ENCODE measurements at regions not wholly inside any gene's neighbourhood (a gene's known extent, or its start where the extent isn't known, plus 50 kb on each side); places are given as distances from the start of the nearest gene placed in this dataset.

DNA sequence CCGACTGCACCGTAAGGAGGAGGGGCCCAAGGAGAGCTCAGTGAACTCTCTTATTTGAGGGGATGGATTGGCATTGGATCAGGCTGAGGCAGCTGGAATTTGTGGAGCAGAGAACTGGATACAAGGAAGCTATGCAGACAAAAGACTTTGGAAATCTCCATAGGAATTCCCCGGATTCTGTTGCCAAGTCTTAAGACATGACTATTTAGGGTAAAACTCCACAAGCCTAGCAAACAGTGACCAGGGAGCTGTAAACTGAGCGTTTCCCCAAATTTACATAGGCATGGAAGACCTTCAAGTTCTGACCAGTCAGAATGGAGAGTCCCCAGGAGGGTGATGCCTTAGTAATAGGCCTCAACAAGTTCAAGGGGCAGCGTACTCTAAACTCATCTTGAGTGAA, 82.5 kb upstream of the PCBD1 start:
- H3K79me2 ChIP-seq (ENCODE audit: low read depth) = no peaks in the 10 kb centered on the region
- DNase-seq (ENCODE audit: low spot score) = peak; percentile 56
- H3K27ac ChIP-seq = no peak overlapping the region
- Mint-ChIP-seq H3K4me1 (peaks cover 50% of the 10 kb centered on the region), H3K4me3 (peak overlapping the region; percentile 9), H3K27ac (no peak overlapping the region), H3K9me3 (peaks cover 16% of the 10 kb centered on the region), H3K36me3 (no peaks in the 10 kb centered on the region), H3K27me3 (ENCODE audit: insufficient read depth, low read depth) (peaks cover 13% of the 10 kb centered on the region)
- H4K20me1 ChIP-seq (ENCODE audit: low read depth) = peaks cover 20% of the 10 kb centered on the region
- no peak overlapping the region for H2AFZ ChIP-seq (replicated peaks)
- peaks cover 16% of the 10 kb centered on the region for H3K27me3 ChIP-seq
- H3K9ac ChIP-seq = no peak overlapping the region
- H3K4me2 ChIP-seq = no peak overlapping the region
- peaks cover 12% of the 10 kb centered on the region for H3K9me3 ChIP-seq (ENCODE audit: low read depth)
- H3K4me1 ChIP-seq = peaks cover 40% of the 10 kb centered on the region
- H3F3A ChIP-seq (ENCODE audit: low read depth) = peaks cover 13% of the 10 kb centered on the region
- TF ChIP-seq EZH2phosphoT487 (IDR thresholded peaks at IDR 0.05) = no peak
- TF ChIP-seq EZH2 (IDR thresholded peaks at IDR 0.05) = no peak
- TF ChIP-seq CTCF (IDR thresholded peaks at IDR 0.05) = no peak
- peaks cover 12% of the 10 kb centered on the region for H3K36me3 ChIP-seq
- no peak overlapping the region for H3K4me3 ChIP-seq

DNA sequence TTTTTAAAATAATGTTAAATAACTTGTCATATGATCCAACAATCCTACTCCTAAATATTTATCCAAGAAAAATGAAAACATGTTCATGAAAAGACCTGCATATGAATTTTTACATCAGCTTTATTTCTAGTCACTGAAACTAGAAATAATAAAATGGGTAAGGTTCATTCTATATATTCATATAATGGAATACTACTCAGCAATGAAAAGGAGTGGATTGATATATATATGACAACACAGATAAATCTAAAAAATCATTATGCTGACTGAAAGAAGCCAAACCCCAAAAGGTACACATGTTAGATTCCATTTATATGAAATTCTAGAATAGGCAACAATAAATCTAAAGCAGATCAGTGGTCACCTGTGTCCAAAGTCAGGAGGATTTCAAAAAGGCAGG, 84.9 kb upstream of the PCBD1 start:
- no peak for TF ChIP-seq EZH2 (IDR thresholded peaks at IDR 0.05)
- no peak overlapping the region for H3K4me3 Mint-ChIP-seq

DNA sequence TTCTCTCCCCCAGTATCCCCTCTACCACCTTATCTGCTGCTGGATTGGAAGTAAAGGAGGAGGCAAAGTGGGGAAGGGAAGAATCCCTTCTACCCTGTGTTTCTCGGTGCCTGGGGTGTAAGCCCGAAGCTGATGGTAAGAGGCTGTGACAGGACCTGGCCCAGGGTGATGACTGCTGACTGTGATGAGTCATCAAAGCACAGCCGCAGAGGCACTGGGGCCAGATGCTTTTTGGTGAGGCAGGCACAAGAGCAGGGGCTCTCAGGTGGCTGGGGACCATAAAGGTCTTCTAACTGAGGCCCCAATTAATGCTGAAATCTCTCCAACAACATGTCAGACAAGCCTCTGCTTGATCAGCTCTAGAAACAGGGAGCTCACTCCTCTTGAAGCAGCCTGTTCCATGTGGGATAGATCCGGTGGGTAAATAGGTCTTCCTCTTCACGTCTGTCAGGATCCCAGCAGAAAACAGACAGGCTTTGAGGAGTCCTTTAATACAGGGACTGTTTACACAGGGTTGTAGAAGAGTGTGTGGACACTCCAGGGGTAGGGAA, 86.1 kb upstream of the PCBD1 start:
- Histone ChIP-seq H3K27me3 (no peaks in the 10 kb centered on the region), H3K9me3 (ENCODE audit: low read depth) (peaks cover 12% of the 10 kb centered on the region), H3K79me2 (ENCODE audit: low read depth) (no peaks in the 10 kb centered on the region), H2AFZ (replicated peaks) (no peak overlapping the region), H3K36me3 (peaks cover 12% of the 10 kb centered on the region), H3K4me1 (peaks cover 15% of the 10 kb centered on the region), H3K4me2 (no peak overlapping the region), H3K27ac (no peak overlapping the region), H3K9ac (no peak overlapping the region), H3K4me3 (no peak overlapping the region), H3F3A (ENCODE audit: low read depth) (peaks cover 5% of the 10 kb centered on the region), H4K20me1 (ENCODE audit: low read depth) (no peaks in the 10 kb centered on the region)
- Mint-ChIP-seq H3K4me3 (no peak overlapping the region), H3K9me3 (peaks cover 17% of the 10 kb centered on the region), H3K36me3 (no peaks in the 10 kb centered on the region), H3K27ac (no peak overlapping the region), H3K27me3 (ENCODE audit: insufficient read depth, low read depth) (peaks cover 15% of the 10 kb centered on the region), H3K4me1 (peaks cover 30% of the 10 kb centered on the region)
- no peak for TF ChIP-seq CTCF (IDR thresholded peaks at IDR 0.05)
- no peak for TF ChIP-seq EZH2phosphoT487 (IDR thresholded peaks at IDR 0.05)
- no peak for TF ChIP-seq EZH2 (IDR thresholded peaks at IDR 0.05)
- no peak for DNase-seq (ENCODE audit: low spot score)

More for the DNA sequence above, 84.9 kb upstream of the PCBD1 start:
- Histone ChIP-seq H3K27me3 (no peaks in the 10 kb centered on the region), H3K79me2 (ENCODE audit: low read depth) (no peaks in the 10 kb centered on the region), H2AFZ (replicated peaks) (no peak overlapping the region), H4K20me1 (ENCODE audit: low read depth) (peaks cover 7% of the 10 kb centered on the region), H3K27ac (no peak overlapping the region), H3K4me3 (no peak overlapping the region), H3K9ac (no peak overlapping the region), H3K4me2 (no peak overlapping the region), H3F3A (ENCODE audit: low read depth) (peaks cover 5% of the 10 kb centered on the region), H3K4me1 (peaks cover 26% of the 10 kb centered on the region), H3K9me3 (ENCODE audit: low read depth) (peaks cover 12% of the 10 kb centered on the region), H3K36me3 (peaks cover 12% of the 10 kb centered on the region)
- no peak for DNase-seq (ENCODE audit: low spot score)
- H3K36me3 Mint-ChIP-seq = no peaks in the 10 kb centered on the region
- peaks cover 12% of the 10 kb centered on the region for H3K27me3 Mint-ChIP-seq (ENCODE audit: insufficient read depth, low read depth)
- H3K27ac Mint-ChIP-seq = no peak overlapping the region
- H3K9me3 Mint-ChIP-seq = peaks cover 19% of the 10 kb centered on the region
- H3K4me1 Mint-ChIP-seq = peaks cover 34% of the 10 kb centered on the region

DNA sequence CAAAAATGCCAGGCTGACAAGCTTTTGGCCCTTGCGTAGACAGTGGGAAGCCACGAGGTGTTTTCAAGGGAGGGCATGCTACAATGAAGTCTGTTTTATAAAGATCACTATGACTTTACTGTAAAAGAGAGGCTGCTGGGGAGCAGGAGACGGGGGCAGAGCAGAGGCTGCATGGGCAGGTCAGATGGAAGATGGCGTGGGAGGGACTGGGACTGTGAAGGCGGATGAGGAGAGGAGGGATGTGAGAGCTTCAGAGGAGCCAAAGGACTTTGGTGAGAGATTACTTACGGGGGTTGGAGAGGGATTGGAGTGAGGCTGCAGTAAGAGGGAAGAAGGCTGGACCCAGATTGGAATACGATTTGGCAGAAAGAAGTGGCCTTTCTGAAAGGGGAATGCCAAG, 86.6 kb upstream of the PCBD1 start:
- peaks cover 12% of the 10 kb centered on the region for H3K9me3 ChIP-seq (ENCODE audit: low read depth)
- H3K4me1 ChIP-seq = peaks cover 12% of the 10 kb centered on the region
- no peak overlapping the region for H3K4me3 ChIP-seq
- peaks cover 17% of the 10 kb centered on the region for H3K27me3 Mint-ChIP-seq (ENCODE audit: insufficient read depth, low read depth)
- H3K36me3 ChIP-seq = peaks cover 12% of the 10 kb centered on the region
- no peak overlapping the region for H3K27ac Mint-ChIP-seq
- H3K4me1 Mint-ChIP-seq = peaks cover 25% of the 10 kb centered on the region
- DNase-seq (ENCODE audit: low spot score) = no peak
- H3K36me3 Mint-ChIP-seq = no peaks in the 10 kb centered on the region
- H3K27me3 ChIP-seq = no peaks in the 10 kb centered on the region
- H3F3A ChIP-seq (ENCODE audit: low read depth) = peaks cover 5% of the 10 kb centered on the region
- peaks cover 14% of the 10 kb centered on the region for H3K9me3 Mint-ChIP-seq
- H3K4me2 ChIP-seq = no peak overlapping the region
- H3K9ac ChIP-seq = no peak overlapping the region
- H3K79me2 ChIP-seq (ENCODE audit: low read depth) = no peaks in the 10 kb centered on the region
- no peak overlapping the region for H3K27ac ChIP-seq
- no peak overlapping the region for H3K4me3 Mint-ChIP-seq
- TF ChIP-seq EZH2 (IDR thresholded peaks at IDR 0.05) = no peak
- no peak for TF ChIP-seq EZH2phosphoT487 (IDR thresholded peaks at IDR 0.05)
- TF ChIP-seq CTCF (IDR thresholded peaks at IDR 0.05) = no peak
- no peak overlapping the region for H2AFZ ChIP-seq (replicated peaks)
- no peaks in the 10 kb centered on the region for H4K20me1 ChIP-seq (ENCODE audit: low read depth)

Measured in neural progenitor cell (in vitro differentiated cells).